Fibroblast of mammary gland (primary cell): ENCODE measurements at regions not wholly inside any gene's neighbourhood (a gene's known extent, or its start where the extent isn't known, plus 50 kb on each side); places are given as distances from the start of the nearest gene placed in this dataset.

Experiments used
- DNase-seq: peaks from one replicate; pipeline ENCODE4 v3.0.0-alpha.2; 2010; ENCODE audit warnings: low read depth
- H3K4me3 ChIP-seq: 2 replicates; pipeline ENCODE4 v1.5.1; 2011; ENCODE audit warnings: low read depth, mild to moderate bottlenecking, low read length, moderate library complexity; ENCODE audit not compliant: control insufficient read depth
- CTCF ChIP-seq: conservative IDR thresholded peaks from 2 replicates; pipeline ENCODE4 v1.5.1; 2011; ENCODE audit warnings: low read depth, low read length, inconsistent platforms; ENCODE audit not compliant: control insufficient read depth, insufficient read depth

GRCh38 chr1:117682372-117682771, 76.5 kb downstream of the TENT5C start:
- TF ChIP-seq CTCF, result no peak
- H3K4me3 ChIP-seq, result no peak overlapping the region
- no peak for DNase-seq

- H3K4me3 ChIP-seq, result no peak overlapping the region
- DNase-seq, result peak; percentile 11
- TF ChIP-seq CTCF, result no peak
Observed at GRCh38 chr1:117683571-117684285, 77.9 kb downstream of the TENT5C start.

GRCh38 chr1:117685936-117686806, 80.3 kb downstream of the TENT5C start:
- no peak overlapping the region for H3K4me3 ChIP-seq
- DNase-seq, result no peak
- TF ChIP-seq CTCF, result no peak

GRCh38 chr1:117686907-117687306, 81.1 kb downstream of the TENT5C start:
- DNase-seq, result peak; percentile 64
- no peak for TF ChIP-seq CTCF
- no peak overlapping the region for H3K4me3 ChIP-seq

GRCh38 chr1:117689997-117690625, 84.3 kb downstream of the TENT5C start:
- DNase-seq, result no peak
- H3K4me3 ChIP-seq, result no peak overlapping the region
- TF ChIP-seq CTCF, result no peak

GRCh38 chr1:117691942-117692341, 86.1 kb downstream of the TENT5C start:
- no peak overlapping the region for H3K4me3 ChIP-seq
- TF ChIP-seq CTCF, result no peak
- DNase-seq, result no peak
